ENCODE measurements at regions not wholly inside any gene's neighbourhood (a gene's known extent, or its start where the extent isn't known, plus 50 kb on each side); places are given as distances from the start of the nearest gene placed in this dataset.

GRCh38 chr11:122399375-122399774 lies 256.1 kb upstream of the UBASH3B start:
- Histone ChIP-seq H3K27me3 (no peaks in the 10 kb centered on the region), H3K9me3 (no peaks in the 10 kb centered on the region), H3K4me1 (no peaks in the 10 kb centered on the region), H3K4me3 (no peak overlapping the region), H3K36me3 (no peaks in the 10 kb centered on the region), H3K27ac (no peak overlapping the region)
- TF ChIP-seq POLR2AphosphoS5 (IDR thresholded peaks at IDR 0.05; ENCODE audit: insufficient read depth in 1 of 2, low read depth in 1 of 2) (no peak), CTCF (IDR thresholded peaks at IDR 0.05) (no peak), POLR2A (IDR thresholded peaks at IDR 0.05) (no peak)
- DNase-seq (ENCODE audit: extremely low spot score in 2 of 2) = no peak
- intact Hi-C loops (cut with DNase I) = no loop called here

GRCh38 chr11:122398851-122399250 lies 256.7 kb upstream of the UBASH3B start:
- no peak overlapping the region for H3K4me3 ChIP-seq
- no peaks in the 10 kb centered on the region for H3K27me3 ChIP-seq
- H3K4me1 ChIP-seq = no peaks in the 10 kb centered on the region
- H3K27ac ChIP-seq = no peak overlapping the region
- TF ChIP-seq POLR2A (IDR thresholded peaks at IDR 0.05) (no peak), CTCF (IDR thresholded peaks at IDR 0.05) (no peak), POLR2AphosphoS5 (IDR thresholded peaks at IDR 0.05; ENCODE audit: insufficient read depth in 1 of 2, low read depth in 1 of 2) (no peak)
- no peaks in the 10 kb centered on the region for H3K9me3 ChIP-seq
- DNase-seq (ENCODE audit: extremely low spot score in 2 of 2) = no peak
- intact Hi-C loops (cut with DNase I) = no loop called here
- H3K36me3 ChIP-seq = no peaks in the 10 kb centered on the region

- intact Hi-C loops (cut with DNase I) = no loop called here
- H3K4me1 ChIP-seq = no peaks in the 10 kb centered on the region
- H3K4me3 ChIP-seq = no peak overlapping the region
- H3K9me3 ChIP-seq = no peaks in the 10 kb centered on the region
- no peak overlapping the region for H3K27ac ChIP-seq
- TF ChIP-seq POLR2AphosphoS5 (IDR thresholded peaks at IDR 0.05; ENCODE audit: insufficient read depth in 1 of 2, low read depth in 1 of 2) (no peak), CTCF (IDR thresholded peaks at IDR 0.05) (no peak)
- no peak for DNase-seq (ENCODE audit: extremely low spot score in 2 of 2)
- H3K27me3 ChIP-seq = no peaks in the 10 kb centered on the region
- no peaks in the 10 kb centered on the region for H3K36me3 ChIP-seq
These were observed 257.4 kb upstream of the UBASH3B start for GRCh38 chr11:122398167-122398566.

GRCh38 chr11:122395282-122395681 lies 260.2 kb upstream of the UBASH3B start:
- no peak for DNase-seq (ENCODE audit: extremely low spot score in 2 of 2)
- Histone ChIP-seq H3K9me3 (no peaks in the 10 kb centered on the region), H3K27ac (no peak overlapping the region), H3K4me1 (no peaks in the 10 kb centered on the region), H3K4me3 (no peak overlapping the region), H3K27me3 (no peaks in the 10 kb centered on the region), H3K36me3 (no peaks in the 10 kb centered on the region)
- no peak for TF ChIP-seq POLR2A (IDR thresholded peaks at IDR 0.05)
- TF ChIP-seq POLR2AphosphoS5 (IDR thresholded peaks at IDR 0.05; ENCODE audit: insufficient read depth in 1 of 2, low read depth in 1 of 2) = no peak
- no peak for TF ChIP-seq CTCF (IDR thresholded peaks at IDR 0.05)
- intact Hi-C loops (cut with DNase I) = no loop called here

- Histone ChIP-seq H3K36me3 (no peaks in the 10 kb centered on the region), H3K27ac (no peak overlapping the region), H3K4me3 (no peak overlapping the region), H3K27me3 (no peaks in the 10 kb centered on the region), H3K4me1 (no peaks in the 10 kb centered on the region), H3K9me3 (no peaks in the 10 kb centered on the region)
- TF ChIP-seq POLR2A (IDR thresholded peaks at IDR 0.05) (no peak), CTCF (IDR thresholded peaks at IDR 0.05) (no peak)
- no peak for DNase-seq (ENCODE audit: extremely low spot score in 2 of 2)
- intact Hi-C loops (cut with DNase I) = no loop called here
These were observed 261.2 kb upstream of the UBASH3B start for GRCh38 chr11:122394313-122394712.

Measured in vagina (tissue), 2 donors.